GM18498 (cell line): ENCODE measurements at regions not wholly inside any gene's neighbourhood (a gene's known extent, or its start where the extent isn't known, plus 50 kb on each side); places are given as distances from the start of the nearest gene placed in this dataset.
"Not testable (repeated sequence)": the region's sequence is repeated elsewhere in the genome, so short reads cannot be mapped to it uniquely, and the experiment has no call there.

Source experiments
- ATAC-seq: cut with Tn5 transposase; IDR thresholded peaks from one replicate; pipeline ENCODE4 v1.9.1; 2021; ENCODE audit warnings: mild to moderate bottlenecking, moderate library complexity; ENCODE audit not compliant: unreplicated experiment

DNA sequence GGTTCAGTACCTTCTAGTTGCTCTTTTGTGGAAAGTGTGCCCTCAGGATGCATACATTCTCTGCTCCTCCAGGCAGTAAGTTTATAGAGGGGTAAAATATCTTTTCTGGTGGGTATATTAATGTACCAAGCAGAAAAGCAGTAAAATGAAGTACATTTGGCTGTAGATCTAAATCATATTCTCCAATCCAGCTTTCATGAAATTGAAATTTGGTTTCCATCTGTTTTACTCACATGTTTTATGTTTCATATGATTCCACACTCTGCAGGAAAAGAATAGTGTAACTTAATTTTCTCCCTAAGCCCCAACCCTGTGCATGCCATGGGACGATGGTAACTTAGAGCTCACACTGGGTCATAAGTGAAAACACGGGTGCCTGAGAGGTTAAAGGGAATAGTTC is 172.3 kb downstream of the AKAIN1 start:
- no peak for ATAC-seq

DNA sequence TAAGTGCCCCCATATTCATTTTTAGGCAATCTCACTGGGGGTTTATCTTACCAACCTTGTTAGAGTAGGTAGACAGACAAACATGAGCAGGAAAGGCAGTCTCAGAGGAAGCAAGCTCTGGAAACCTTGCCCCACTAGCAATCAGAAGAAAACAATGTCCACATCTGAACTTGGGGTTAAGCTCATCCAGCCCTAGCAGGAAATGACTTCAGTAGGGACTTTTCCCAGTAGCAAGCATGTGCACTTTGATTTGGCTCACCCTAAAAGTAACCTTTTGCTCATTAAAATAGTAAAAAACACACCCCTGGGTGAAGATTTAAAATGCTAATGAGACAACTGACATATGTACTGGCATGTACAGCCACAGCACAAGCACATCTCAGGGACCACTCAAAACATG is 175.5 kb downstream of the AKAIN1 start:
- no peak for ATAC-seq

DNA sequence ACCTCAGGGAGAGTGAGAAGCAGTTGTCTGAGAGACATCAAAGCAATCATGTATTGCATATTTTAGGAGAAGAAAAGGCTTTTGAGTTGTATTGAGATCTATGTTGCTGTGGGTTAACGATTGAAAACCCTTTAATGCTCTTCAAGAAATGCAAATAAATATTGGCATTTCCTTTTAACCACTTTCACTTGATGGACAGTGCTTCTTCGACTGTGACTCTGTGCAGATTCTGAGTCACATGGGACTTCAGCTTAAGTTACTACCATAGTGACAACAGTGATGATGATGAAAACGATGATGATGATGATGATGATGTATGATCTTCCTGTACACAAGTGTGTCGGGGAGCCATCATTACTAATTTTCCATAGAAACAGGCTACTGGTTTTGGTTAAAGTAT is 181.8 kb downstream of the AKAIN1 start:
- no peak for ATAC-seq

DNA sequence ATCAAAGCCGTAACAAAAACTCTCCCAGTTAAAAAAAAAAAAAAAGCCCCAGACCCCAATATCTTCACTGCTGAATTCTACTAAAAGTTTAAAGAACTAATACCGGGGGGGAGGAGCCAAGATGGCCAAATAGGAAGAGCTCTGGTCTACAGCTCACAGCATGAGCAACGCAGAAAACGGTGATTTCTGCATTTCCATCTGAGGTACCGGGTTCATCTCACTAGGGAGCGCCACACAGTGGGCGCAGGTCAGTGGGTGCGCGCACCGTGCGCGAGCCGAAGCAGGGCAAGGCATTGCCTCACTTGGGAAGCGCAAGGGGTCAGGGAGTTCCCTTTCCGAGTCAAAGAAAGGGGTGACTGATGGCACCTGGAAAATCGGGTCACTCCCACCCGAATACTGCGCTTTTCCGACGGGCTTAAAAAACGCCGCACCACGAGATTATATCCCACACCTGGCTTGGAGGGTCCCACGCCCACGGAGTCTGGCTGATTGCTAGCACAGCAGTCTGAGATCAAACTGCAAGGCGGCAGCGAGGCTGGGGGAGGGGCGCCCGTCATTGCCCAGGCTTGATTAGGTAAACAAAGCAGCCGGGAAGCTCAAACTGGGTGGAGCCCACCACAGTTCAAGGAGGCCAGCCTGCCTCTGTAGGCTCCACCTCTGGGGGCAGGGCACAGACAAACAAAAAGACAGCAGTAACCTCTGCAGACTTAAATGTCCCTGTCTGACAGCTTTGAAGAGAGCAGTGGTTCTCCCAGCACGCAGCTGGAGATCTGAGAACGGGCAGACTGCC is 192.8 kb downstream of the AKAIN1 start:
- not testable (repeated sequence) for ATAC-seq

DNA sequence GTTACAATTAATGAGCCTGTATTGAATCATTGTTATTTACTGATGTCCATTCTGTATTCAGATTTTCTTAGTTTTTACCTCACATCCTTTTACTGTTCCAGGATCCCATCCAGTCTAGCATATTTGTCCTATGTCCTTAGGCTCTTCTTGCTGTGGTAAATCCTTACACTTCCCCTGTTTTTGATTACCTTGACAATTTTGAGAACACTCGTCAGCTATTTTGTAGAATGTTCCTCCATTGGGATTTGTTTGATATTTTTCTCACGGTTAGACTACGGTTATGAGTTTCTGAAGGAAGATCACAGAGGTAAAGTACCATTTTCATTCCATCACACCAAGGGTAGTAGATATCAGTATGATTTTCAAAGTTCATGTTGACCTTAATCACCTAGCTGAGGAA is 202.3 kb downstream of the AKAIN1 start:
- ATAC-seq = no peak

DNA sequence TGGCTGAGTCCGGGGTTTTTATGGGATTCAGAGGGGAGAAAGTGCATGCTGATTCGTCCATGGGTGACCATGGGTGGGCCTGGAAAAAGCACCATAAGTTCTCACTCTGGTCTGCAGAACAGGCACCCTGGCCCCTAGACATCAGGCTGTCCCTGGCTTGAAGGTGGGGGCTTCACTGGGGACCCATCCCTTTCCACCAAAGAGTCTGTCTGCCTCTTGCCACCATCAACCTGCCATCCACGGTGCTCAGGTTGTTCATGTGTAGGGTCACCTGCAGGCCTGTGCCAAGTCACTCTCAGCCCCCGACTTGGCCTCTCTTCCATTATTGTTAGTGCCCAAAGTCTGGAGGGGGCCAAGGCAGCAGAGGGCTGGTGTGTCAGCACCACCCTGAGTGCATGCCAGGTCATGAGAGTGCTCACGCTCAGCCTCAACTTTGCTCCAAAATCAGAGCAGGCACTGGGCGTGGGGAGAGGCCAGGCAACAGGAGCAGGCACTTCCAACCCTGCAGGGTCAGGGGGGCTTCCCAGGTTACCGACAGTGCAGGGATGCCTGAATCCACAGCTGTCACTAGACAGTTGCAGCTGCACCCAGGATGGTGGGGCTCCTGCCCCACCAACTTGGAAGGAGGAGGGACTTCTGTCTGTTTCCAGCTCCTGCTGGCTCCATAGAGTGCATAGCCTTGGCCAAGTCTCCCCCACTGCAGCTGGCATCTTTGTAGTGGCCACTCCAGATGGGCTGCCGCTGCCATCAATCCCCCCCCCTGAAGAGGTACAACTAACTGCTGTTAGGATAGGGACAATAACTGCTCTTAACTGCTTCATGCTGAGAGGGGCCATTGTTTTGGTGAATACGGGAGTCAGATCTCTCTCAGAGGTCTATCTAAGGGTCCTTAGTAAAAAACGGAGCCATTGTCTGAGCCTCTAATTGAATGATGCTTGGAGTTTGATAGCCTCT is 209.3 kb downstream of the AKAIN1 start:
- no peak for ATAC-seq

DNA sequence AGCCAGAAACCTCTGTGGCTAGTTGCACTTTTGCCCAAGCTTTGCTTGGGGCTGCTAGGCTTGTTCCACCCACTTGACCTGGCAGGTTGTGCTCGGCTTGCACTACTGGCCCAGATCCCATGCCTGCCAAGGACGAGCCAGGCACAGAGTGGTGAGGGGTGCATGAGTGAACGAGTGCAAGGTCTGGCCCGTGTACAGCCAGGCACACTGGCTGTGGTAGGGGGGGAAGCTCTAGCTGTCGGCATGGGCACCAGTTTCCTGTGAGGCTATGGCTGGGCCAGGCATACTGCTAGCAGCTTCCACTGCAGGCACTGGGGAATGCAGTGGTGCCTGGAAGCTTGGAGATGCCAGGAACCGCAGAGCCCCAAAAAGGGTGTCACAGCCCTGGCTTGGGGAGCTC is 210.4 kb downstream of the AKAIN1 start:
- no peak for ATAC-seq

DNA sequence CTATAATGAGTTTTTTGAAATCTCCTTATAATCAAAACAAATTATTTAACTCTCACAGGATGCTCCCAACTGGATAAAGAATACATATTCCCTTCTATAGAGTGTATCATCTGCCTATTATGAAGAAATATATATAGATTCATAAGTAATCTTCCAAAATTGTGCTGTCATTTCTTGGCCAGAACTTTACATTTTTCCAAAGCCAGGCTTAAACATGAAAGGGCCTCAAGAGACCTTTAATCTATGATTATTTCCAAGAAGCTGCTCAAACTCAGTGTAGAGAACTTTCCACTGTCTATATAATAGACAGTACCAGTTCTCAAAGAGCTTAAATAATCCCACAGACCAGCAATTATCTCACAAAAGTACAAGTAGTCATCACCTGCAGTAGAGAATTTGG is 211.0 kb downstream of the AKAIN1 start:
- no peak for ATAC-seq

DNA sequence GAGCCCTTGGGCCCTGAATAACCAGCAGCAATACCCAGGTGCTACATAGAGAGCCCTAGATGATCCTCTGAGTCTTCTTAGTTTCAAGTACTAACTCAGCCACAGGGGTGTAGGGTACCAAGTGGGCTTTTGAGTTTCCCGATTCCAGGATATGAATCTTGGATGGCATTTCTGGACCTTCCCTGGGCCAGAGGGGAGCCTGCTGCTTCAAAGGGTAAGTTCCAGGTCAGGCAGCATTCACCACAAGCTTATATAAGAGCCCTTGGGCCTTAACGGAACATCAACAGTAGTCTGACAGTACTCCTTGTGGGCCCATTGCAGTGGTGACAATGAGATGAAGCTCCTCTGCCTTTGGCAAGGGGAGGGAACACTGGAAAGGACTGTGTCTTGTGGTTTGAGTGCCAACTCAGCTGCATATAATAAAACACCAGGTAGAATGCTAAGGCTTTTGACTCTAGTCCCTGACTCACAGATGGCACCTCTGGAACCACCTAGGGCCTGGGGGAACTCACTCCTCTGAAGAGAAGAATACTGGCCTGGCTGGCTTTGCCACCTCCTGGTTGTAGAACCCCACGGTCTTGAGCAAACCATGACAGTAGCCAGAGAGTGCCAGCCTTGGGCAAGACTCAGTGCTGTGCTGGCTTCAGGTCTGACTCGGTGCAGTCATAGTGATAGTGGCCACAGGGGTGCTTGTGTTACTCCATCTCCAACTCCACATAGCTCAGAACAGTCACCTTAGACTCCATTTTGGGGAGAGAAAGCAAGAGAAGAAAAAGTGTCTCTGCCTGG is 235.7 kb downstream of the AKAIN1 start:
- ATAC-seq = no peak

DNA sequence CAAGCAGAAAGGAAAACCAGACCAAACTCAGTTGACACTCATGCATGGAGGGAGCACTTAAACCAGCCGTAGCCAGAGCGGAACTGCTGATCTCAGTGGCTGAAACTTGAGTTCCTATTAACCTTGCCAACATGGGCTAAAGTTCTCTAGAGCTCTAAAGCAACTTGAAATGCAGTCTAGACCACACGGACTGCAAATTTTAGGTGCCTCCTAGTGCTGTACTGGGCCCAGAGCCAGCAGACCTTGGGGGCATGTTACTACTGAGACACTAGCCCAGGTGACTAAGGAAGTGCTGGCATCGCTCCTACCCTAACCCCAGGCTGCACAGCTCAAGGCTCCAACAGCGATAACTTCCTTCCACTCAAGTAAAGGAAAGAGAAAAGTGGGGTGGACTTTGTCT is 236.5 kb downstream of the AKAIN1 start:
- no peak for ATAC-seq

DNA sequence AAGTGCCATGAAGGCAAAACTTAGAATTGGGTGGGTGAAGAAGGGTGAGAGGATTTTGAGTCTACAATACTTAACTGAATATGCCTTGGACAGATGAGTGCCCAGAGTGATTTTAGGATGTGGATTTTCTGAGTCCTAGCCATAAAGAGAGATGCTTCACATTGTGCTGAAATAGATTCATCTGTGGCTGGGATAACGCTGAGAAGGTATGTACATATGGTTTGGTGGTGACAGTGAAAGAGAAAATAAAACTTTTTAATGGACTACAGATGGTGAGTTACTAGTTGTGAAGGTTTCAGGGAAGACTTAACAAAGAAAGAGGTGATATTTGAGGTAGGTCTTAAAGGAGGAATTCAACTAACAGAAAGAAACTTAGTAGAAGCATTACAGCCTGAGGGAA is 265.8 kb downstream of the AKAIN1 start:
- no peak for ATAC-seq

DNA sequence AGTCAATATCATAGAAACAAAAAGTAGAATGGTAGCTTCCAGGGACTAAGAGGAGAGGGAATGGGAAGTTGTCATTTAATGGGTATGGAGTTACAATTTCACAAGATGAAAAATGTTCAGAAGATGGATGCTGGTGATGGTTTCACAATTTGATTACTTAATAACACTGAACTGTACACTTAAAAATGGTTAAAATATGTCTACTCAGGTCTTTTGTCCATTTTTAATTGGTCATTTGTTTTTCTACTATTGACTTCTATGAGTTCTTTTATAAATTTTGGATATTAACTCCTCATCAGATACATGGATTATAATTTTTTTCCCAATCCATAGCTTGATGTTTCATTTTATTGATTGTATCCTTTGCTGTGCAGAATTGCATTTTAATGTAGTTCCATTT is 275.5 kb downstream of the AKAIN1 start:
- no peak for ATAC-seq

DNA sequence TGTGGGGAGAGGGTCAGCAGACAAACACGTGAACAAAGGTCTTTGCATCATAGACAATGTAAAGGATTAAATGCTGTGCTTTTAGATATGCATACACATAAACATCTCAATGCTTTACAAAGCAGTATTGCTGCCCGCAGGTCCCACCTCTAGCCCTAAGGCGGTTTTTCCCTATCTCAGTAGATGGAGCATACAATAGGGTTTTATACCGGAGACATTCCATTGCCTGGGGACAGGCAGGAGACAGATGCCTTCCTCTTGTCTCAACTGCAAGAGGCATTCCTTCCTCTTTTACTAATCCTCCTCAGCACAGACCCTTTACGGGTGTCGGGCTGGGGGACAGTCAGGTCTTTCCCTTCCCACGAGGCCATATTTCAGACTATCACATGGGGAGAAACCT is 279.5 kb downstream of the AKAIN1 start:
- not testable (repeated sequence) for ATAC-seq

DNA sequence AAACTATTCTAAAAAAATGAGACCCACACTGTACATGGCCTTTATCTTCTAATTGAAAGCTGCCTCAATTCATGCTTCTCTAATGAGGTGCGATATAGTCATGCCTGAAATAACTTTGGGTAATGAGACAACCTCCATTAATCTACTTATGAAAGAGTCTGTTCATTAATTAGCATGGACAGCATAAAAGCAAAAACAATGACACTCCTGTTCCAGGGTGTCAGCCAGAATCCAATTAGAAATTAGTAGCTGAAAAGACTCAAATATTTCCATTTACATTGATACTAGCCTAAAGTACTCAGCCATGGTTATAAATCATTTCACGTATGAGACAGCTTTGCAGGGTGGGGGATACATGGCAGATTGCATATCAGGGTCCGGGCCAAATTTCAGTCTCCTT is 288.7 kb downstream of the AKAIN1 start:
- no peak for ATAC-seq

DNA sequence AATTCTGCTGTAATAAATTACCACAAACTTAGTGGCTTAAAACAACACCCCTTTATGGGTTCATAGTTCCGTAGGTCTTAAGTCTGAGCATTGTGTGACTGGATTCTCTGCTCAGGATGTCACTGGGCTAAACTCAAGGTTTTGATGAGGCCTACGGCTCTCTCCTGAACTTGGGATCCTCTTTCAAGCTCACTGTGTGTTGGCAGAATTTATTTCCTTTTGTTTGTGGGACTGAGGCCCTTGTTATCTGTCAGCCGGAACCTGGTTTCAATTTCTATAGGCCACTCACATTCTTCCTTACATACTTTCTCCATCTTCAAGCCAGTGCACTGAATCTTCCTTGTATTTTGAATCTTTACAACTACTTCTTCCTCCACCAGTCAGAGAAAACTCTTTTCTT is 290.2 kb downstream of the AKAIN1 start:
- no peak for ATAC-seq

DNA sequence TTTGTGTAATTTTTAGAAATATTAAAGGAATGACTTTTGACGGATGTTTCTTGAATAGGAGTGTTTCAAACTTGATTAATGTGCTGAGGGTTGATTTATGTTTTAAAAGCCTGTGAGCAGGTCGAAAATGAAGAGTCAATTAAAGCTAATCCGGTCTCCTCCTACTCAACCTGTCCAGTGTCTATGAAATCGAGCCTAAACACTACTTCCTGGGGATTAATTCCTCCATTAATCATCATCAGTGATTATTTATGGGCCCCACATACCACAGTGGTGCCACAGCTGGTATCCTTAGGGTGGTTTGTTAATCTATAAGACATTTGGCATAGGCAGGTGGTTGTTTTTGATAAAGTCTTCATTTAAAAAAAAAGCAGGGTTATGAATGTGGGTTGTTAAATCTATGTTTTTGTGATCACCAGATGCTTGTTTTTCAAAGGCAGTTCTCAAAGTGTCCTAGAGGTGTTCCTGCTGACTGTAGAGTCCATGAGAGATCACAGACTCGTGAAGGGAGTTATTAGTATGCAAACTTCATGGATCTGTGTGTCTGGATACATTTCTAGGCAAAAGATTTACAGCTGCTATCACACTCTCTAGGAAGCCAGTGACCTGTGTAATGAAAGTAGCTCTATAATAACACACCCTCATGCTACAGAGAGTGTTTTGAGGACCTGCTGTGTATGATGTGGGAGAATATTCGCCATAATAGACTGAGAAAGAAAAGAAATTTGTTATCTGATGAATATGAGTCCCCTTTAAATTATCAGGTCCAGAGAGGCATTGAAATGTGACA is 308.6 kb downstream of the AKAIN1 start:
- ATAC-seq = no peak

DNA sequence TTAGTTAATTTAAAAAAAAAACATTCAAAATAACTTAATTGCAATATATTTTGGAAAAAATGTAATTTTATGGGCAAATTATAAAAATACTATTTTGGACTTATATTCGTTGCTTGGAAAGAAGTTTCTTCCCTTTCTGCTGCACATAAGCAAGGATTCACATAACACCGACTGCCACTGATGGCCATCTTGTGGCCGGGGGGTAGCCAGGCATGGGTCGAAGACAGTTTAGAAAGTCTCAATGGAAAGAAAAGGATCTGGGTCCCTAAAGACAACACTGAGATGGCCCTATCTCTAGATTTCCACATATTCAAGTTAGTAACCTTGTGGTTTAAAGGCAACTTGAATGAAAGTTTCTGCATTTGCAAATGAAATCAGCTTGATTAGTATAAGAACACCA is 318.6 kb downstream of the AKAIN1 start:
- no peak for ATAC-seq

DNA sequence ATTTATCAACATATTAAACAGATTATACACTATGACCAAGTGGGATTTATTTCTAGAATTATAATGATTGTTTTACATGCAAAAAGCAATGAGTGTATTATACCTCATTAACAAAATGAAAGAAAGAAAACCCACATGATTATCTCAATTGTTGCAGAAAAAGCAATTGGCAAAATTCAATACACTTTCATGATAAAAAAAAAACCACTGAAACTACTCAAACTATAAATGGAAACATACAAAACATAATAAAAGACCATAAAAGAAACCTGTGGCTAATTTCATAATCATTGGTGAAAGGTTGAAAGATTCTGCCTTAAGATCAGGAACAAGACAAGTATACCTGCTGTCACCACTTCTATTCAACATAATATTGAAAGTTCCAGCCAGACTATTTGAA is 325.9 kb downstream of the AKAIN1 start:
- no peak for ATAC-seq

DNA sequence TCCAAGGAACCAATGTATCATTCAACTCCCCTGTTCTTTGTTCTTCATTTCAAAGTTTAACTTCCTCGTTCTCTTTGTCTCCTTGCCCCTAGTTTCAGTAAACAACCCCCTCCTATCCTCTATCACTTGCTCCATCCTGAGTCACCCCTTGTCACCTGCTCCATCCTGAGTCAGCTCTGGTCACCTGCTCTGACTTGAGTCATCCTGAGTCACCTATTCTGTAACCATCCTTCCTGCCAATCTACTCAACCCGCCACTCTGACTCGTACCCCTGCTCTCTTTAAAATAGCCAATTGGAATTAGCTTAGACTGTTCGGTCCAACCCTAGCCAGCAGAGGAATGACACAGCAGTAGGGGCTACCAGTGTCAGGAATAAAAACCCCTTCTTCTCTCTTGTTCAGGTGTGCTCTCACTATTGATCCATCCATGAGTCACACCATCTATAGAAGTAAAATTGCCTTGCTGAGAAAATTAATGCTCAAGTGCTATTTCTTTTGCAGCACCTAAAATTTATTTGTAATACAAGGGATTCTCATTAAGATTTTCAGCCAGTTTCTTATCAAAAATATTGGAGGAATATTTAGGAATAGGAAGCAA is 326.8 kb downstream of the AKAIN1 start:
- no peak for ATAC-seq

DNA sequence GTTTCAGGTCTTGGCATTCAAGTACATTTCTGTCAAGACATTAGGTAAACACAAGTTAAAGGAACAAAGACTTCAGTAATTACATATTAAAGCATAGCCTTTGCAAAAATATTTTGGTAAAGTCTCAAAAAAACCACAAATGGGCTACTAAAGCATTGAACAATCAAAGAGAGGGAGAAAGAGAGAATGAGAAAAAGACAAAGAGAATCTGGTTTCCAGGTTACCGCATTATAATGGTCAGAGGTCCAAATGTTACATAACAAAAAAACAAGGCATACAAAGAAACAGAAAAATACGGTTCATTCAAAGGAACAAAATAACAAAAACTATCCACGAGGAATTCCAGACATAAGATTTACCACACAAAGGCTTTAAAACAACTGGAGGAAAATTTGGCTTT is 327.9 kb downstream of the AKAIN1 start:
- ATAC-seq = no peak
